IMR-90 (cell line): ENCODE measurements at regions not wholly inside any gene's neighbourhood (a gene's known extent, or its start where the extent isn't known, plus 50 kb on each side); places are given as distances from the start of the nearest gene placed in this dataset.

Experiments
- ATAC-seq: fragments of 200-7000 bp; cut with Tn5 transposase; 2 replicates; pipeline ENCODE4 v1.9.1; 2020; ENCODE audit warnings: low read depth, mild to moderate bottlenecking, moderate library complexity
- BruUV-seq: library from RNA; stranded (reverse); fragments of 400-500 nt; replicated peaks from 2 replicates; lab custom pipeline; 2021; lab: Mats Ljungman, UMichigan
- CTCF ChIA-PET: fragments of 300-600 bp; formaldehyde crosslinking; extraction: SDS; loops from one replicate; lab custom pipeline; 2021; ENCODE audit warnings: antibody characterized with exemption; lab: Yijun Ruan, JAX
- POLR2A ChIA-PET: fragments of 300-600 bp; sonication (Branson Sonifier 250); formaldehyde crosslinking; loops from one replicate; lab custom pipeline; 2022; ENCODE audit warnings: antibody characterized with exemption; ENCODE audit not compliant: unreplicated experiment; lab: Charles Lee
- DNase-seq: peaks from one replicate; pipeline ENCODE4 v3.0.0; 2013
- H2AFZ ChIP-seq: replicated peaks from 2 replicates; pipeline ENCODE3; 2013; ENCODE audit warnings: low read length, mild to moderate bottlenecking; ENCODE audit not compliant: poor library complexity
- H2AK5ac ChIP-seq: 2 replicates; pipeline ENCODE4 v1.6.1; 2013; ENCODE audit warnings: low read depth, low read length, inconsistent platforms
- H2AK9ac ChIP-seq: replicated peaks from 2 replicates; pipeline ENCODE3; 2013; ENCODE audit warnings: mild to moderate bottlenecking, low read depth, low read length, moderate library complexity; ENCODE audit not compliant: poor library complexity
- H2BK120ac ChIP-seq: 2 replicates; pipeline ENCODE4 v1.6.1; 2013; ENCODE audit warnings: low read depth, low read length, inconsistent platforms
- H2BK15ac ChIP-seq: 3 replicates; pipeline ENCODE4 v1.6.1; 2013; ENCODE audit warnings: low read depth, low read length, inconsistent platforms
- H2BK20ac ChIP-seq: 2 replicates; pipeline ENCODE4 v1.6.1; 2013; ENCODE audit warnings: low read depth, mild to moderate bottlenecking, inconsistent platforms, low read length, moderate library complexity
- H2BK5ac ChIP-seq: 2 replicates; pipeline ENCODE4 v1.6.1; 2013; ENCODE audit warnings: mild to moderate bottlenecking, low read depth, low read length, inconsistent platforms; ENCODE audit not compliant: poor library complexity, severe bottlenecking
- H3K14ac ChIP-seq: replicated peaks from 2 replicates; pipeline ENCODE4 v1.6.1; 2013; ENCODE audit warnings: low read depth, low read length, inconsistent platforms
- H3K18ac ChIP-seq: 2 replicates; pipeline ENCODE4 v1.6.1; 2013; ENCODE audit warnings: low read depth, low read length, control low read depth
- H3K23ac ChIP-seq: 2 replicates; pipeline ENCODE4 v1.6.1; 2013; ENCODE audit warnings: low read depth, low read length, inconsistent platforms
- H3K27ac ChIP-seq: 2 replicates; pipeline ENCODE4 v1.5.1; 2013; ENCODE audit warnings: mild to moderate bottlenecking, control low read depth, low read length; ENCODE audit not compliant: insufficient read depth
- H3K27me3 ChIP-seq: 2 replicates; pipeline ENCODE4 v1.6.1; 2013; ENCODE audit warnings: low read length; ENCODE audit not compliant: control insufficient read depth, insufficient read depth
- H3K36me3 ChIP-seq: 2 replicates; pipeline ENCODE4 v1.6.1; 2013; ENCODE audit warnings: low read length, mixed read lengths; ENCODE audit not compliant: control insufficient read depth, insufficient read depth
- H3K4ac ChIP-seq: 2 replicates; pipeline ENCODE4 v1.6.1; 2013; ENCODE audit warnings: low read depth, low read length, inconsistent platforms
- H3K4me1 ChIP-seq: 2 replicates; pipeline ENCODE4 v1.6.1; 2013; ENCODE audit warnings: low read length, mixed read lengths; ENCODE audit not compliant: control insufficient read depth, insufficient read depth
- H3K4me2 ChIP-seq: 2 replicates; pipeline ENCODE4 v1.6.1; 2013; ENCODE audit warnings: low read depth, mild to moderate bottlenecking, control low read depth, low read length, moderate library complexity
- H3K4me3 ChIP-seq: 2 replicates; pipeline ENCODE4 v1.5.1; 2013; ENCODE audit warnings: low read depth, mild to moderate bottlenecking, control low read depth, low read length, moderate library complexity; ENCODE audit not compliant: insufficient read depth
- H3K56ac ChIP-seq: 2 replicates; pipeline ENCODE4 v1.6.1; 2013; ENCODE audit warnings: low read length, inconsistent platforms; ENCODE audit not compliant: insufficient read depth; ENCODE audit errors: extremely low read depth
- H3K79me1 ChIP-seq, 2 experiments: 2 replicates each; pipeline ENCODE4 v1.6.1; 2013; ENCODE audit warnings: low read length in 2 of 2, inconsistent platforms in 1 of 2, low read depth in 1 of 2
- H3K9ac ChIP-seq: 2 replicates; pipeline ENCODE4 v1.6.1; 2013; ENCODE audit warnings: low read depth, low read length, control low read depth
- H3K9me1 ChIP-seq: 2 replicates; pipeline ENCODE4 v1.6.1; 2013; ENCODE audit warnings: low read length, inconsistent platforms; ENCODE audit not compliant: insufficient read depth
- H3K9me3 ChIP-seq: 2 replicates; pipeline ENCODE4 v1.6.1; 2013; ENCODE audit warnings: low read length; ENCODE audit not compliant: control insufficient read depth, insufficient read depth
- H4K20me1 ChIP-seq: 2 replicates; pipeline ENCODE4 v1.6.1; 2013; ENCODE audit warnings: low read length, inconsistent platforms; ENCODE audit not compliant: insufficient read depth
- H4K5ac ChIP-seq: 2 replicates; pipeline ENCODE4 v1.6.1; 2013; ENCODE audit warnings: mild to moderate bottlenecking, low read depth, low read length, control low read depth
- H4K8ac ChIP-seq, 2 experiments: 2 replicates each; pipeline ENCODE4 v1.6.1; 2013; ENCODE audit warnings: low read depth in 2 of 2, low read length in 2 of 2, control low read depth in 1 of 2, inconsistent platforms in 1 of 2
- H4K91ac ChIP-seq: 2 replicates; pipeline ENCODE4 v1.6.1; 2013; ENCODE audit warnings: low read depth, low read length, inconsistent platforms; ENCODE audit not compliant: insufficient read depth
- BHLHE40 ChIP-seq: fragments of 150-350 bp; IDR thresholded peaks from 2 replicates; pipeline ENCODE4 v1.6.1; 2016; ENCODE audit warnings: mild to moderate bottlenecking, low read depth, low read length
- CEBPB ChIP-seq: IDR thresholded peaks from 2 replicates; pipeline ENCODE4 v1.6.1; 2012; ENCODE audit warnings: low read depth, low read length, improper control_type of control experiment
- CHD1 ChIP-seq: IDR thresholded peaks from 2 replicates; pipeline ENCODE4 v1.6.1; 2012; ENCODE audit warnings: low read depth, low read length, improper control_type of control experiment
- CTCF ChIP-seq: conservative IDR thresholded peaks from 2 replicates; pipeline ENCODE4 v1.5.1; 2012; ENCODE audit warnings: mild to moderate bottlenecking, low read depth, low read length, improper control_type of control experiment
- FOS ChIP-seq: fragments of 150-350 bp; IDR thresholded peaks from 2 replicates; pipeline ENCODE4 v1.6.1; 2016; ENCODE audit warnings: low read depth, low read length
- MAFK ChIP-seq: IDR thresholded peaks from 2 replicates; pipeline ENCODE4 v1.6.1; 2012; ENCODE audit warnings: low read depth, low read length, improper control_type of control experiment
- MAZ ChIP-seq: IDR thresholded peaks from 2 replicates; pipeline ENCODE4 v1.6.1; 2012; ENCODE audit warnings: low read depth, mild to moderate bottlenecking, low read length, improper control_type of control experiment, moderate library complexity, borderline replicate concordance
- MXI1 ChIP-seq: IDR thresholded peaks from 2 replicates; pipeline ENCODE4 v1.6.1; 2012; ENCODE audit warnings: low read depth, mild to moderate bottlenecking, low read length, moderate library complexity, borderline replicate concordance
- NFE2L2 ChIP-seq: fragments of 150-350 bp; IDR thresholded peaks from 2 replicates; pipeline ENCODE4 v1.6.1; 2016; ENCODE audit warnings: low read depth, mild to moderate bottlenecking, low read length
- POLR2A ChIP-seq: IDR thresholded peaks from 2 replicates; pipeline ENCODE4 v1.6.1; 2012; ENCODE audit warnings: mild to moderate bottlenecking, low read depth, low read length
- RAD21 ChIP-seq: IDR thresholded peaks from 2 replicates; pipeline ENCODE4 v1.6.1; 2012; ENCODE audit warnings: low read length, improper control_type of control experiment
- RCOR1 ChIP-seq: IDR thresholded peaks from 2 replicates; pipeline ENCODE4 v1.6.1; 2012; ENCODE audit warnings: mild to moderate bottlenecking, low read length, improper control_type of control experiment; ENCODE audit not compliant: insufficient replicate concordance
- RFX5 ChIP-seq: IDR thresholded peaks from 2 replicates; pipeline ENCODE4 v1.8.0; 2012; ENCODE audit warnings: low read depth, mild to moderate bottlenecking, low read length, moderate library complexity
- SMC3 ChIP-seq: fragments of 150-350 bp; IDR thresholded peaks from 2 replicates; pipeline ENCODE4 v1.6.1; 2016; ENCODE audit warnings: low read depth, mild to moderate bottlenecking, antibody characterized with exemption, low read length, moderate library complexity
- USF2 ChIP-seq: fragments of 150-350 bp; IDR thresholded peaks from 2 replicates; pipeline ENCODE4 v1.6.1; 2017; ENCODE audit warnings: mild to moderate bottlenecking, antibody characterized with exemption, low read length, low read depth
- WGBS, 2 experiments: methylation state at CpG; one replicate each; pipeline versions ENCODE4 v1.1.5 to v1.1.7; 2013; ENCODE audit warnings: missing lambda C conversion rate in 2 of 2; ENCODE audit not compliant: insufficient read length in 1 of 2; ENCODE audit errors: extremely low coverage in 2 of 2; 5-methylcytosine and 5-hydroxymethylcytosine counted together
- dilution Hi-C: fragments of 300-500 bp; cut with HindIII; formaldehyde crosslinking; loops from one replicate; pipeline ENCODE4 v1.14.3; 2018; ENCODE audit warnings: low sequenced_read_pairs; ENCODE audit not compliant: unreplicated experiment
- in situ Hi-C: fragments of 300-500 bp; cut with MboI; formaldehyde crosslinking; loops from 3 replicates; pipeline ENCODE4 v1.14.3; 2019; ENCODE audit warnings: low sequenced_read_pairs, inconsistent platforms, mixed read lengths
- intact Hi-C: fragments of 100-400 bp; cut with micrococcal nuclease; formaldehyde crosslinking; loops from 2 replicates; pipeline ENCODE4 v1.10.0; 2022
- TF ChIP-seq, protein P1 (sequence below): fragments of 150-350 bp; IDR thresholded peaks from 2 replicates; pipeline ENCODE4 v1.6.1; 2016; ENCODE audit warnings: low read depth, mild to moderate bottlenecking, low read length, moderate library complexity, borderline replicate concordance

DNA sequence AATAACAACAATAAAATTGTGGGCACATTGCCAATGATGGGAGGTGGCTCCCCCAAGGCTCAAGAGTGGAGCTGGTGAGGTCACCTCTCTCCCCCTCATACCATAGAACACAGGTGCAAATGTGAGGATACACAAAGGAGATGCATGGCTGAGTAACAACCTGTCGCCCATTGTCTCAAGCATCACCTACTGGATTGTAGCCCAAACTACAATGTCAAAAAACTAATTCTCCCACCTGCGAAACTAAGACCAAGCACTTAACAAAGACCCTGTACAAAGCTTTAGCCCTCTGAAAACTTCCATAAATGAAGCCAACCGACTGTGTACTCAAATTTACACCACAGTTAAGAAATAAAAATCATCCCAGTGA lies 50.4 kb upstream of the IGSF11 start:
- dilution Hi-C loops (no loop called here), in situ Hi-C loops (no loop called here), intact Hi-C loops (no loop called here)
- no peak overlapping the region for H3K23ac ChIP-seq
- no peaks in the 10 kb centered on the region for H3K36me3 ChIP-seq
- H3K9ac ChIP-seq: no peak overlapping the region
- WGBS, 2 experiments: no CpG with 5 or more reads among the region's 3 CpGs
- BruUV-seq: no TSS peak
- no peak overlapping the region for H3K4me2 ChIP-seq
- no peak overlapping the region for H3K56ac ChIP-seq
- H2AFZ ChIP-seq: no peak overlapping the region
- ATAC-seq: no peak
- no peak overlapping the region for H2BK20ac ChIP-seq
- ChIA-PET POLR2A (no interaction called here), CTCF (no interaction called here)
- no peak overlapping the region for H2AK5ac ChIP-seq
- H2BK15ac ChIP-seq: no peak overlapping the region
- H4K20me1 ChIP-seq: no peaks in the 10 kb centered on the region
- H3K4me1 ChIP-seq: no peaks in the 10 kb centered on the region
- no peaks in the 10 kb centered on the region for H3K79me1 ChIP-seq
- H2BK5ac ChIP-seq: no peak overlapping the region
- H2BK120ac ChIP-seq: no peak overlapping the region
- no peaks in the 10 kb centered on the region for H3K9me1 ChIP-seq
- DNase-seq: no peak
- no peaks in the 10 kb centered on the region for H3K27me3 ChIP-seq
- no peak overlapping the region for H3K4ac ChIP-seq
- no peak overlapping the region for H3K4me3 ChIP-seq
- H4K5ac ChIP-seq: no peak overlapping the region
- H4K8ac ChIP-seq: no peak overlapping the region
- H2AK9ac ChIP-seq: no peak overlapping the region
- H4K91ac ChIP-seq: no peak overlapping the region
- TF ChIP-seq RFX5 (no peak), MAFK (no peak), NFE2L2 (no peak), USF2 (no peak), CEBPB (no peak), CTCF (no peak), POLR2A (no peak), MAZ (no peak), CHD1 (no peak), RCOR1 (no peak), BHLHE40 (no peak), RAD21 (no peak), SMC3 (no peak), FOS (no peak), MXI1 (no peak)
- TF ChIP-seq, protein P1, sequence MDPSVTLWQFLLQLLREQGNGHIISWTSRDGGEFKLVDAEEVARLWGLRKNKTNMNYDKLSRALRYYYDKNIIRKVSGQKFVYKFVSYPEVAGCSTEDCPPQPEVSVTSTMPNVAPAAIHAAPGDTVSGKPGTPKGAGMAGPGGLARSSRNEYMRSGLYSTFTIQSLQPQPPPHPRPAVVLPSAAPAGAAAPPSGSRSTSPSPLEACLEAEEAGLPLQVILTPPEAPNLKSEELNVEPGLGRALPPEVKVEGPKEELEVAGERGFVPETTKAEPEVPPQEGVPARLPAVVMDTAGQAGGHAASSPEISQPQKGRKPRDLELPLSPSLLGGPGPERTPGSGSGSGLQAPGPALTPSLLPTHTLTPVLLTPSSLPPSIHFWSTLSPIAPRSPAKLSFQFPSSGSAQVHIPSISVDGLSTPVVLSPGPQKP: no peak
- no peak overlapping the region for H3K18ac ChIP-seq
- no peaks in the 10 kb centered on the region for H3K9me3 ChIP-seq
- no peak overlapping the region for H3K14ac ChIP-seq
- no peak overlapping the region for H3K27ac ChIP-seq
